ENCODE measurements at regions not wholly inside any gene's neighbourhood (a gene's known extent, or its start where the extent isn't known, plus 50 kb on each side); places are given as distances from the start of the nearest gene placed in this dataset.

DNA sequence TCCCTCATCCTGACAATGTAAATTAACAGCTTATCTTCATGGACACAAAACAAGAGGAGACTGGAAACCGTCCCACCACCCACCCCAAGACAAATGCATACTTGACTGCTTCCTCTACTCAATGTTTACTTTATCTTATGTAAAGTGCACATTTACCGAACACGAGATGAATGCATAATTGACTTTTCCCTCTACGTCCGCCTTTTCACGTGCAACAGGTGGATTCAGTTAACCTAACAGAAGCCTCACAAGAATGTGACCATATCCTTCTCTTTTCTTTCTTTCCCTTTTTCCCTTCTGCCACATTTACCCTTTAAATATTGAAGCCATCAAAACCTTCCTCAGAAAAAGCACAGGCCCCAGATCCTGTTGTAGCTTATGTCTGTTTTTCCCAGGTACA lies 468.0 kb downstream of the UQCRFS1 start:
- Histone ChIP-seq H3K27ac (ENCODE audit: low read depth, low read length, poor library complexity, severe bottlenecking) (no peak overlapping the region), H3K4me1 (ENCODE audit: insufficient read depth, low read length, poor library complexity, severe bottlenecking) (no peaks in the 10 kb centered on the region), H3K9me3 (ENCODE audit: low read depth, low read length, poor library complexity, severe bottlenecking) (peaks cover 17% of the 10 kb centered on the region), H3K36me3 (ENCODE audit: insufficient read depth, low read length, poor library complexity, severe bottlenecking) (no peaks in the 10 kb centered on the region), H3K4me3 (ENCODE audit: low read depth, low read length, poor library complexity, severe bottlenecking) (no peak overlapping the region), H3K27me3 (replicated peaks; ENCODE audit: insufficient read depth, low read depth, low read length, poor library complexity) (no peaks in the 10 kb centered on the region)
- POLR2A ChIA-PET (ENCODE audit: low non-redundant PET) = no interaction called here
- CTCF ChIA-PET = no interaction called here
- intact Hi-C loops (cut with micrococcal nuclease; ENCODE audit: unreplicated experiment) = no loop called here
- no peak for TF ChIP-seq EZH2 (IDR thresholded peaks at IDR 0.05; ENCODE audit: borderline replicate concordance, low read depth, low read length, poor library complexity, severe bottlenecking)
- TF ChIP-seq, protein P1, sequence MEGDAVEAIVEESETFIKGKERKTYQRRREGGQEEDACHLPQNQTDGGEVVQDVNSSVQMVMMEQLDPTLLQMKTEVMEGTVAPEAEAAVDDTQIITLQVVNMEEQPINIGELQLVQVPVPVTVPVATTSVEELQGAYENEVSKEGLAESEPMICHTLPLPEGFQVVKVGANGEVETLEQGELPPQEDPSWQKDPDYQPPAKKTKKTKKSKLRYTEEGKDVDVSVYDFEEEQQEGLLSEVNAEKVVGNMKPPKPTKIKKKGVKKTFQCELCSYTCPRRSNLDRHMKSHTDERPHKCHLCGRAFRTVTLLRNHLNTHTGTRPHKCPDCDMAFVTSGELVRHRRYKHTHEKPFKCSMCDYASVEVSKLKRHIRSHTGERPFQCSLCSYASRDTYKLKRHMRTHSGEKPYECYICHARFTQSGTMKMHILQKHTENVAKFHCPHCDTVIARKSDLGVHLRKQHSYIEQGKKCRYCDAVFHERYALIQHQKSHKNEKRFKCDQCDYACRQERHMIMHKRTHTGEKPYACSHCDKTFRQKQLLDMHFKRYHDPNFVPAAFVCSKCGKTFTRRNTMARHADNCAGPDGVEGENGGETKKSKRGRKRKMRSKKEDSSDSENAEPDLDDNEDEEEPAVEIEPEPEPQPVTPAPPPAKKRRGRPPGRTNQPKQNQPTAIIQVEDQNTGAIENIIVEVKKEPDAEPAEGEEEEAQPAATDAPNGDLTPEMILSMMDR (conservative IDR thresholded peaks at IDR 0.05; ENCODE audit: low read depth, low read length) = no peak
- BruUV-seq (replicated peaks) = no TSS peak
- DNase-seq (ENCODE audit: low spot score) = no peak

DNA sequence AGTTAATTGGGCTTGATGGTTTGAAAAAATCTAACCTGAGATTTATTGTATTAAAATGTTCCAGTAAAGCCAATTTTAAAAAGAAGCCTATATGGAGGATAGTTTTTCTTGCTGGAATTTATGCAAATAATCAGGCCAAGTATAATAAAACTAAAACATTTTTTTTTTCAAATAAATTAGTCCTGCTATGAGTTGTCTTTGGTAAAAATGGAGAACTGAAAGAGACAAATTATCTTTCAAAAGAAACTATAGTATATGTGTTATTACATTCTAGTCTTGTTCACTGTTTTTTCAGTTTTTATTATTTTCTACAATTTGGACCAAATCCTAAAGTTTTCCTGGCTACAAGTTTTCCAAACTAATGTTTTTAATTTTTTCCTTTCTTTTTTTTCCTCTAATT lies 468.9 kb downstream of the UQCRFS1 start:
- CTCF ChIA-PET = no interaction called here
- intact Hi-C loops (cut with micrococcal nuclease; ENCODE audit: unreplicated experiment) = no loop called here

DNA sequence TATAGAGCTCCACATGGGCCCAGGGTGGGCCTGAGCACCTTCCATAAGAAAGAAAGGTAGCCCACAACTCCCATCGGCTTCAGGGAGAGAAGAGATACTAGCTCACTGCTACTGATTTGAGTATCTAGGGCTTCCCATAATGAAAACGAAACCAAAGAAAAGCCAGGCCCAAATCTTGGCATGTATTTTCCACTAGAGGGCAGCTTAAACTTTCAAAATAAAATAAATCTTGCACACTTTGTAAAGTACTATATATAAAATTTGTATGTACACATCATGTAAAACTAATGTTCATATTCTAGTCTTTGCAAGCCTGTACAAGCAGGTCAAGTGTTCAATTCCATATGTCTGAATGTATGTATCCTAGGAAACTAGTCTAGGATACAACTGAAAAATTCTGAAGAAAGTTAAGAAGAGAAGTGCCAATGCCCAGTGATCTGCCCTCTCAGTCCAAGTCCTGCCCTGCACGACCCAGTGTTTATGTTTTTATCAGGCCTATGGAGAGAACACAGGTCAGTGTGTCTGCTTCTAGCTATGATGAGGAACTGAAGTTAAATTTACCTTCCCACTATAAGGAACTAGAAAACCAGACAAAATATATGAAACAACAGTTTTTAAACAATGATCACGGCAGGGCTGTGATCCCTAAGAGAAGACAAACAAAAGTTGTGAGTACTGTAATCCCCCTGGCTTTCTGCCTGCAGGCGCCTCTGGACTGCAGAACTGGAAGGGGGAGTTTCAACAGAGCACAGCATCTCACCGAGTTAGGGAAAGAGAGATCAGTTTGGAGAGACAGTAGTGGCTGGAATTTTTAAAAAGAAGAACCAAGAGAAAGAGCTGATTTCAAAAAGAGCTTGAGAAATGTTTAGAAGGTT lies 475.7 kb downstream of the UQCRFS1 start:
- Histone ChIP-seq H3K4me3 (ENCODE audit: low read depth, low read length, poor library complexity, severe bottlenecking) (no peak overlapping the region), H3K27me3 (replicated peaks; ENCODE audit: insufficient read depth, low read depth, low read length, poor library complexity) (no peaks in the 10 kb centered on the region), H3K9me3 (ENCODE audit: low read depth, low read length, poor library complexity, severe bottlenecking) (peaks cover 15% of the 10 kb centered on the region), H3K4me1 (ENCODE audit: insufficient read depth, low read length, poor library complexity, severe bottlenecking) (no peaks in the 10 kb centered on the region), H3K36me3 (ENCODE audit: insufficient read depth, low read length, poor library complexity, severe bottlenecking) (no peaks in the 10 kb centered on the region), H3K27ac (ENCODE audit: low read depth, low read length, poor library complexity, severe bottlenecking) (no peak overlapping the region)
- POLR2A ChIA-PET (ENCODE audit: low non-redundant PET) = no interaction called here
- BruUV-seq (replicated peaks) = no TSS peak
- intact Hi-C loops (cut with micrococcal nuclease; ENCODE audit: unreplicated experiment) = loop anchor here (5.0 kb wide), 1 partner anchor 140 kb away; no protein-coding TSS in a partner anchor
- CTCF ChIA-PET = no interaction called here
- no peak for TF ChIP-seq EZH2 (IDR thresholded peaks at IDR 0.05; ENCODE audit: borderline replicate concordance, low read depth, low read length, poor library complexity, severe bottlenecking)
- TF ChIP-seq, protein P1 (conservative IDR thresholded peaks at IDR 0.05; ENCODE audit: low read depth, low read length) = peak; percentile 46
- DNase-seq (ENCODE audit: low spot score) = peak; percentile 8

More for the DNA sequence above, 468.9 kb downstream of the UQCRFS1 start:
- no peaks in the 10 kb centered on the region for H3K36me3 ChIP-seq (ENCODE audit: insufficient read depth, low read length, poor library complexity, severe bottlenecking)
- POLR2A ChIA-PET (ENCODE audit: low non-redundant PET) = no interaction called here
- H3K27me3 ChIP-seq (replicated peaks; ENCODE audit: insufficient read depth, low read depth, low read length, poor library complexity) = no peaks in the 10 kb centered on the region
- no TSS peak for BruUV-seq (replicated peaks)
- no peak overlapping the region for H3K27ac ChIP-seq (ENCODE audit: low read depth, low read length, poor library complexity, severe bottlenecking)
- DNase-seq (ENCODE audit: low spot score) = no peak
- no peak overlapping the region for H3K4me3 ChIP-seq (ENCODE audit: low read depth, low read length, poor library complexity, severe bottlenecking)
- no peak for TF ChIP-seq EZH2 (IDR thresholded peaks at IDR 0.05; ENCODE audit: borderline replicate concordance, low read depth, low read length, poor library complexity, severe bottlenecking)
- TF ChIP-seq, protein P1 (conservative IDR thresholded peaks at IDR 0.05; ENCODE audit: low read depth, low read length) = no peak
- H3K9me3 ChIP-seq (ENCODE audit: low read depth, low read length, poor library complexity, severe bottlenecking) = peaks cover 16% of the 10 kb centered on the region
- no peaks in the 10 kb centered on the region for H3K4me1 ChIP-seq (ENCODE audit: insufficient read depth, low read length, poor library complexity, severe bottlenecking)
